Activated CD4-positive, alpha-beta T cell treated with anti-CD3 and anti-CD28 coated beads, Interleukin-2, amount 50 U/mL, for 48 hours (primary cell): ENCODE measurements at regions not wholly inside any gene's neighbourhood (a gene's known extent, or its start where the extent isn't known, plus 50 kb on each side); places are given as distances from the start of the nearest gene placed in this dataset.

Source experiments
- DNase-seq, 2 experiments: peaks; one replicate each; pipeline ENCODE4 v3.0.0-alpha.2; 2020

GRCh38 chr11:131309776-131310175, 60.6 kb upstream of the NTM start:
- DNase-seq, result no peak

GRCh38 chr11:131311776-131312514, 58.5 kb upstream of the NTM start:
- DNase-seq, result no peak
